HEK293 (cell line): ENCODE measurements at regions not wholly inside any gene's neighbourhood (a gene's known extent, or its start where the extent isn't known, plus 50 kb on each side); places are given as distances from the start of the nearest gene placed in this dataset.

ENCODE experiments used
- GLIS1 ChIP-seq: fragments of 450-650 bp; formaldehyde crosslinking; IDR thresholded peaks from 2 replicates; pipeline ENCODE4 v1.5.1; 2016; ENCODE audit warnings: missing biosample characterization, missing genetic modification characterization
- HOXC10 ChIP-seq: sonication (generic); formaldehyde crosslinking; IDR thresholded peaks from 2 replicates; pipeline ENCODE4 v1.8.1; 2023; ENCODE audit warnings: mild to moderate bottlenecking, missing genetic modification reagents
- KLF1 ChIP-seq: fragments of 450-650 bp; formaldehyde crosslinking; IDR thresholded peaks from 2 replicates; pipeline ENCODE4 v1.5.1; 2016; ENCODE audit warnings: missing biosample characterization, missing genetic modification characterization
- PBX3 ChIP-seq: sonication (generic); formaldehyde crosslinking; IDR thresholded peaks from 2 replicates; pipeline ENCODE4 v1.8.1; 2022; ENCODE audit warnings: mild to moderate bottlenecking, moderate library complexity, missing genetic modification reagents
- PRDM4 ChIP-seq: fragments of 450-650 bp; formaldehyde crosslinking; IDR thresholded peaks from 2 replicates; pipeline ENCODE4 v1.5.1; 2017; ENCODE audit warnings: missing biosample characterization, missing genetic modification characterization
- RBAK ChIP-seq: fragments of 450-650 bp; formaldehyde crosslinking; IDR thresholded peaks from 2 replicates; pipeline ENCODE4 v1.5.1; 2016; ENCODE audit warnings: missing biosample characterization, missing genetic modification characterization
- TCF7L2 ChIP-seq: IDR thresholded peaks from 2 replicates; pipeline ENCODE4 v1.6.1; 2011; ENCODE audit warnings: low read depth, mild to moderate bottlenecking, inconsistent platforms, low read length, moderate library complexity, borderline replicate concordance
- ZBTB49 ChIP-seq: fragments of 450-650 bp; formaldehyde crosslinking; IDR thresholded peaks from 2 replicates; pipeline ENCODE4 v1.5.1; 2016; ENCODE audit warnings: missing biosample characterization, missing genetic modification characterization, low read depth
- ZBTB8A ChIP-seq: fragments of 450-650 bp; formaldehyde crosslinking; IDR thresholded peaks from 2 replicates; pipeline ENCODE4 v1.5.1; 2016; ENCODE audit warnings: missing biosample characterization, missing genetic modification characterization
- ZFP37 ChIP-seq: fragments of 450-650 bp; formaldehyde crosslinking; IDR thresholded peaks from 2 replicates; pipeline ENCODE4 v1.5.1; 2016; ENCODE audit warnings: missing biosample characterization, missing genetic modification characterization
- ZNF138 ChIP-seq: fragments of 450-650 bp; formaldehyde crosslinking; IDR thresholded peaks from 2 replicates; pipeline ENCODE4 v1.5.1; 2016; ENCODE audit warnings: missing biosample characterization, missing genetic modification characterization, borderline replicate concordance
- ZNF146 ChIP-seq: fragments of 450-650 bp; formaldehyde crosslinking; IDR thresholded peaks from 2 replicates; pipeline ENCODE4 v1.5.1; 2016; ENCODE audit warnings: missing biosample characterization, missing genetic modification characterization
- ZNF19 ChIP-seq: fragments of 450-650 bp; formaldehyde crosslinking; IDR thresholded peaks from 2 replicates; pipeline ENCODE4; 2016; ENCODE audit warnings: missing biosample characterization, missing genetic modification characterization, low read depth
- ZNF335 ChIP-seq: fragments of 450-650 bp; formaldehyde crosslinking; conservative IDR thresholded peaks from 2 replicates; pipeline ENCODE4 v1.5.1; 2016; ENCODE audit warnings: missing biosample characterization, missing genetic modification characterization
- ZNF362 ChIP-seq: fragments of 450-650 bp; formaldehyde crosslinking; IDR thresholded peaks from 2 replicates; pipeline ENCODE4 v1.5.1; 2016; ENCODE audit warnings: missing biosample characterization, missing genetic modification characterization
- ZNF394 ChIP-seq: fragments of 450-650 bp; formaldehyde crosslinking; IDR thresholded peaks from 2 replicates; pipeline ENCODE4 v1.5.1; 2016; ENCODE audit warnings: missing biosample characterization, missing genetic modification characterization, mild to moderate bottlenecking, moderate library complexity, borderline replicate concordance
- ZNF416 ChIP-seq: fragments of 450-650 bp; formaldehyde crosslinking; IDR thresholded peaks from 2 replicates; pipeline ENCODE4 v1.5.1; 2016; ENCODE audit warnings: missing biosample characterization, missing genetic modification characterization
- ZNF518A ChIP-seq: fragments of 450-650 bp; formaldehyde crosslinking; conservative IDR thresholded peaks from 2 replicates; pipeline ENCODE4 v1.5.1; 2016; ENCODE audit warnings: low read depth, missing biosample characterization, missing genetic modification characterization
- ZNF639 ChIP-seq: fragments of 450-650 bp; formaldehyde crosslinking; IDR thresholded peaks from 2 replicates; pipeline ENCODE4 v1.5.1; 2016; ENCODE audit warnings: missing biosample characterization, missing genetic modification characterization
- ZNF645 ChIP-seq: fragments of 450-650 bp; formaldehyde crosslinking; IDR thresholded peaks from 2 replicates; pipeline ENCODE4; 2016; ENCODE audit warnings: missing biosample characterization, missing genetic modification characterization
- ZNF747 ChIP-seq: fragments of 450-650 bp; formaldehyde crosslinking; IDR thresholded peaks from 2 replicates; pipeline ENCODE4 v1.5.1; 2016; ENCODE audit warnings: missing biosample characterization, missing genetic modification characterization
- ZNF777 ChIP-seq: fragments of 450-650 bp; formaldehyde crosslinking; IDR thresholded peaks from 2 replicates; pipeline ENCODE4 v1.5.1; 2017; ENCODE audit warnings: missing biosample characterization, missing genetic modification characterization, borderline replicate concordance

- peak; percentile 75 for TF ChIP-seq ZNF518A (tag by site-specific recombination)
- TF ChIP-seq PRDM4 (tag by site-specific recombination): peak; percentile 71
- TF ChIP-seq KLF1 (tag by site-specific recombination): no peak; the same call in 1 of the 2 replicates
- peak; percentile 34; the same call in 1 of the 2 replicates for TF ChIP-seq ZNF777 (tag by site-specific recombination)
- peak; percentile 65; the same call in 1 of the 2 replicates for TF ChIP-seq ZNF394 (tag by site-specific recombination)
- TF ChIP-seq ZFP37 (tag by site-specific recombination): peak; percentile 70; the same call in 1 of the 2 replicates
- TF ChIP-seq ZNF639 (tag by site-specific recombination): peak; percentile 92
- no peak for TF ChIP-seq TCF7L2
- TF ChIP-seq ZNF19 (tag by site-specific recombination): no peak
- TF ChIP-seq ZNF645: no peak
- TF ChIP-seq ZBTB8A (tag by site-specific recombination): 0 out of 2 replicates have a peak, but pooled peaks have one; percentile 38
- no peak for TF ChIP-seq ZNF416 (tag by site-specific recombination)
- peak; percentile 73; the same call in 1 of the 2 replicates for TF ChIP-seq PBX3
- TF ChIP-seq ZNF335 (tag by site-specific recombination): peak; percentile 97
- TF ChIP-seq ZBTB49 (tag by site-specific recombination): no peak
- TF ChIP-seq ZNF146 (tag by site-specific recombination): 0 out of 2 replicates have a peak, but pooled peaks have one; percentile 34
- TF ChIP-seq ZNF138: no peak
- 0 out of 2 replicates have a peak, but pooled peaks have one; percentile 90 for TF ChIP-seq HOXC10
- no peak for TF ChIP-seq ZNF747 (tag by site-specific recombination)
- TF ChIP-seq GLIS1: peak; percentile 83
- TF ChIP-seq ZNF362: no peak
- TF ChIP-seq RBAK (tag by site-specific recombination): no peak
Measured at GRCh38 chr17:47066841-47067682, 88.0 kb upstream of the RPRML start (continued).
